ENCODE measurements at regions not wholly inside any gene's neighbourhood (a gene's known extent, or its start where the extent isn't known, plus 50 kb on each side); places are given as distances from the start of the nearest gene placed in this dataset.

DNA sequence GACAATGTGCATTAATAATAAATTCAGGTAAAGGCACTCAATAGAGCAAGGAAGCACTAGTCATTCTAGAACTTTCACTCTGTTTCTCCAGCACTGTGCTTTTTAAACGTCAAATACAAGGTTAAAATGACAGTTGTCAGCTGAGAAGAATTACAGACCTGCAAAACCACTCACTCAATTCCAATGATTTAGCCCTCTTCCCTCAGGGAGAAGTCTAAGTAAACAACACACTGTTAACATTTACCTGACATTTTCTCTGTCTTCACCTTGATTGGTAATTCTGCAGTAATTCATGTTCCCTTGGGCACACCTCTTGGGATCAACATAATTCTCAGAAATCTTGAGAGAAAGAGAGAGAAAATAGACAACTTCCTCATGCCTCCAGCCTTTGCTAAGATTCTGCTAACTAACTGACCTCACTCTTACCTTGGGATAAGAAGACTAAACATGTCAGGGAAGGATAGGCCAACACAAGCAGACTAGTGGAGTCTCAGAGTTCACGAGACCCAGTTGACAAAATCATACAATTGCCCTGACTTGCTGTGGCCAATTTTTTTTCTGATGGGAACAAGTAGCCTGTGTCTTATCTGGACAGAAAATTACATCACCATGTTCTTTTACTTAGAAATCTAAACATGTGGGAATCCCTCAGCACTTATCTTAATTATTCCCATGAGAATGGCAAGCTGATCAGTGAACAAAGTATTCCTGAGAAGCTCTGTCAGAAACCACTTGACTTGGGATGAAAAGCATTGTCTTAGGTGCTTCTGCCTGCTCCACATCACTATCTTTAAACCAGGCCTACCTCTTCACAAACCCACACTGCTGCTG is 516.8 kb upstream of the FAT3 start:
- TF ChIP-seq CTCF (IDR thresholded peaks at IDR 0.05; ENCODE audit: low read depth, low read length, poor library complexity, severe bottlenecking) (no peak), EZH2phosphoT487 (IDR thresholded peaks at IDR 0.05; ENCODE audit: borderline replicate concordance, low read length) (no peak)

Data from DOHH2 (cell line).